ENCODE measurements at regions not wholly inside any gene's neighbourhood (a gene's known extent, or its start where the extent isn't known, plus 50 kb on each side); places are given as distances from the start of the nearest gene placed in this dataset.
"Not testable (repeated sequence)": the region's sequence is repeated elsewhere in the genome, so short reads cannot be mapped to it uniquely, and the experiment has no call there.

GRCh38 chr2:88802026-88802425 is 110.6 kb downstream of the RPIA start:
- not testable (repeated sequence) for DNase-seq

GRCh38 chr2:88807237-88807962 is 115.9 kb downstream of the RPIA start:
- no peak for DNase-seq

GRCh38 chr2:88808083-88808482 is 116.6 kb downstream of the RPIA start:
- no peak for DNase-seq

- no peak for DNase-seq
These were observed 117.2 kb downstream of the RPIA start for GRCh38 chr2:88808652-88809051.

GRCh38 chr2:88809216-88809615 is 117.7 kb downstream of the RPIA start:
- DNase-seq, result no peak

GRCh38 chr2:88810017-88810416 is 118.5 kb downstream of the RPIA start:
- DNase-seq, result no peak

- DNase-seq, result no peak
These were observed 119.0 kb downstream of the RPIA start for GRCh38 chr2:88810488-88810887.

GRCh38 chr2:88811233-88811632 is 119.8 kb downstream of the RPIA start:
- DNase-seq, result no peak

- no peak for DNase-seq
These were observed 120.2 kb downstream of the RPIA start for GRCh38 chr2:88811681-88812080.

GRCh38 chr2:88813612-88814011 is 122.1 kb downstream of the RPIA start:
- DNase-seq, result no peak

- DNase-seq, result no peak
These were observed 123.8 kb downstream of the RPIA start for GRCh38 chr2:88815282-88815681.

- DNase-seq, result no peak
These were observed 124.2 kb downstream of the RPIA start for GRCh38 chr2:88815697-88816096.

GRCh38 chr2:88818381-88818780 is 126.9 kb downstream of the RPIA start:
- no peak for DNase-seq

GRCh38 chr2:88824951-88825350 is 133.5 kb downstream of the RPIA start:
- DNase-seq, result no peak

GRCh38 chr2:88826399-88826798 is 134.9 kb downstream of the RPIA start:
- DNase-seq, result no peak

- DNase-seq, result no peak
These were observed 136.3 kb downstream of the RPIA start for GRCh38 chr2:88827821-88828220.

GRCh38 chr2:88828397-88829137 is 137.1 kb downstream of the RPIA start:
- DNase-seq, result no peak

- DNase-seq, result no peak
These were observed 138.4 kb downstream of the RPIA start for GRCh38 chr2:88829607-88830463.

- no peak for DNase-seq
These were observed 139.8 kb downstream of the RPIA start for GRCh38 chr2:88831071-88831791.

- peak; percentile 20 to 68 for DNase-seq
These were observed 140.3 kb downstream of the RPIA start for GRCh38 chr2:88831792-88832248.

GRCh38 chr2:88832311-88832991 is 141.0 kb downstream of the RPIA start:
- DNase-seq, result peak in 1 of 2 donors; percentile 37

- DNase-seq, result no peak
These were observed 141.5 kb downstream of the RPIA start for GRCh38 chr2:88832992-88833389.
